ENCODE measurements at regions not wholly inside any gene's neighbourhood (a gene's known extent, or its start where the extent isn't known, plus 50 kb on each side); places are given as distances from the start of the nearest gene placed in this dataset.

- TF ChIP-seq CTCF (IDR thresholded peaks at IDR 0.05), result no peak
These were observed 529.4 kb upstream of the AGTR1 start for GRCh38 chr3:148168347-148168746.

- TF ChIP-seq CTCF (IDR thresholded peaks at IDR 0.05), result no peak
These were observed 523.9 kb upstream of the AGTR1 start for GRCh38 chr3:148173851-148174250.

GRCh38 chr3:148175214-148175613 is 522.5 kb upstream of the AGTR1 start:
- TF ChIP-seq CTCF (IDR thresholded peaks at IDR 0.05), result no peak

GRCh38 chr3:148178503-148178902 is 519.2 kb upstream of the AGTR1 start:
- no peak for TF ChIP-seq CTCF (IDR thresholded peaks at IDR 0.05)

GRCh38 chr3:148184798-148185197 is 512.9 kb upstream of the AGTR1 start:
- no peak for TF ChIP-seq CTCF (IDR thresholded peaks at IDR 0.05)

- TF ChIP-seq CTCF (IDR thresholded peaks at IDR 0.05), result no peak
These were observed 510.8 kb upstream of the AGTR1 start for GRCh38 chr3:148186881-148187280.

- TF ChIP-seq CTCF (IDR thresholded peaks at IDR 0.05), result no peak
These were observed 510.4 kb upstream of the AGTR1 start for GRCh38 chr3:148187296-148187695.

GRCh38 chr3:148190441-148190990 is 507.2 kb upstream of the AGTR1 start:
- TF ChIP-seq CTCF (IDR thresholded peaks at IDR 0.05), result no peak
